ENCODE measurements at regions not wholly inside any gene's neighbourhood (a gene's known extent, or its start where the extent isn't known, plus 50 kb on each side); places are given as distances from the start of the nearest gene placed in this dataset.

DNA sequence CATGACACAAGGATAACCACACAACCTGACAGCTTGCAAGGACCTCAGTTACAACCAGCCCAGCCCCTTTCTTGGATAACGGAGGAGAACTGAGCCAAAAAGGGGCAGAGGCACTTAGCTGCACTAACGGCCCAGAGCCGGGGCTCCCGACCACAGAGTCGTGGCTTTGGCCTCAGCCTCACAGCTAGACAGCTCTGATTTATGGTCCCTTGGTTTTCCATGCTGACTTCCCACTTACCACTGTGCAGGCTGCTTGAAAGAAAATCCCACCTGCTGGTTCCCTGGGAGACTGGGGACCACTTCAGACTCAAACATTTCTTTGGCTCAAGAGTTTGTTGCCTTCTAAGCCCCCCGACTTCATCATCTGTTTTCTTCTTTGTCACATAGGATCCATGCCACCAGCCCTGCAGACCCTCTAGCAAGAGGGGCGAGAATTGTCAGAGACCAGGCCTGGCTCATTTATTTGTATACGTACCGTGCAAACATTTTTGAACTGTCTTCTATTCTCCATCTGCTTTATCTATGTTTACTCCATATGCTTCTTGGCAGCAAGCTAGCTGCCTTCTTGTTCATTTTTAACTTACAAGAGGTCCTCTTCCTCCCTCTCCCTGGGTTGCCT, 352.6 kb upstream of the MYT1L start (continued):
- TF ChIP-seq, protein P1, sequence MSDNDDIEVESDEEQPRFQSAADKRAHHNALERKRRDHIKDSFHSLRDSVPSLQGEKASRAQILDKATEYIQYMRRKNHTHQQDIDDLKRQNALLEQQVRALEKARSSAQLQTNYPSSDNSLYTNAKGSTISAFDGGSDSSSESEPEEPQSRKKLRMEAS (IDR thresholded peaks at IDR 0.05): no peak
- no peak for TF ChIP-seq EGR1 (IDR thresholded peaks at IDR 0.05; ENCODE audit: low read depth in 2 of 2)
- TF ChIP-seq RAD21 (IDR thresholded peaks at IDR 0.05): no peak
- no peak for TF ChIP-seq FOXA2 (IDR thresholded peaks at IDR 0.05)
- TF ChIP-seq, protein P2, sequence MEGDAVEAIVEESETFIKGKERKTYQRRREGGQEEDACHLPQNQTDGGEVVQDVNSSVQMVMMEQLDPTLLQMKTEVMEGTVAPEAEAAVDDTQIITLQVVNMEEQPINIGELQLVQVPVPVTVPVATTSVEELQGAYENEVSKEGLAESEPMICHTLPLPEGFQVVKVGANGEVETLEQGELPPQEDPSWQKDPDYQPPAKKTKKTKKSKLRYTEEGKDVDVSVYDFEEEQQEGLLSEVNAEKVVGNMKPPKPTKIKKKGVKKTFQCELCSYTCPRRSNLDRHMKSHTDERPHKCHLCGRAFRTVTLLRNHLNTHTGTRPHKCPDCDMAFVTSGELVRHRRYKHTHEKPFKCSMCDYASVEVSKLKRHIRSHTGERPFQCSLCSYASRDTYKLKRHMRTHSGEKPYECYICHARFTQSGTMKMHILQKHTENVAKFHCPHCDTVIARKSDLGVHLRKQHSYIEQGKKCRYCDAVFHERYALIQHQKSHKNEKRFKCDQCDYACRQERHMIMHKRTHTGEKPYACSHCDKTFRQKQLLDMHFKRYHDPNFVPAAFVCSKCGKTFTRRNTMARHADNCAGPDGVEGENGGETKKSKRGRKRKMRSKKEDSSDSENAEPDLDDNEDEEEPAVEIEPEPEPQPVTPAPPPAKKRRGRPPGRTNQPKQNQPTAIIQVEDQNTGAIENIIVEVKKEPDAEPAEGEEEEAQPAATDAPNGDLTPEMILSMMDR (IDR thresholded peaks at IDR 0.05; ENCODE audit: low read depth, low read length, missing input control): no peak
- no peak for TF ChIP-seq JUND (IDR thresholded peaks at IDR 0.05)
- no peak for TF ChIP-seq GABPA (IDR thresholded peaks at IDR 0.05 in 1 of 2, conservative IDR thresholded peaks at IDR 0.05 in 1 of 2)
- TF ChIP-seq SP1 (IDR thresholded peaks at IDR 0.05): no peak
- no peak for TF ChIP-seq RXRA (IDR thresholded peaks at IDR 0.05)

DNA sequence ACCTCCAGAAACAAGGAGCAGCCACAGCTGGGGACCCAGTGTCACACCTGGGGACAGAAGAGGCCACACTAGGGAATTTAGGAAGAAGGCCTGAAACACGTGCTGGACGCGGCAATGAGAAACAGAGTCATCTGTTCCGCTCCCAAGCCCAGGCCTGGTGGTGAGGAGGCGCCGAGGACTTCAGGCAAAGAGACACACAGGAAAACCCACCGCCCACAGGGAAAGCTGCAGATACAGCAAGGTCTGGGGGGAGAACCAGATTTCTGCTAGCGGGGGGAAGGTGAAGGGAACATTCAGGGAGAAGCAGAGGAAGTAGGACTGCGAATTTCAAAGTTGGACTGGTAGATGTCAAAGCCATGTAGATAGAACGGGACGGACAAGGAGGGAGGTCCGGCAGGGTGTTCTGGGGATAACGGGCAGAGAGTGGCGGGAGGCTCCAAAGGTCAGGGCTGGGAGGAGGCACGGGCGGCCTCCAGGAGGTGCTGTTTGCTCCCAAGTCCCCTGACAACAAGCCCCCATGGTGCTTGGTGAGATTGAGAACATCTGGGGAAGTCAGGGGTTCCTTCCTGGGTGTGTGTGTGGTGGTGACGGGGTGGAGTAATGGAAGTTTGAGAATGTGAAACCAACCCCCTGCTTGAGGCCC, 351.7 kb upstream of the MYT1L start:
- H3K27ac ChIP-seq (ENCODE audit: low read depth in 1 of 2, low read length in 2 of 2): no peak overlapping the region
- no peaks in the 10 kb centered on the region for H3K4me1 ChIP-seq (ENCODE audit: control insufficient read depth in 4 of 4, insufficient read depth in 4 of 4, low read length in 3 of 4)
- 89% methylated on average over 17 of the region's 17 CpGs for WGBS
- no peak for DNase-seq (ENCODE audit: low spot score)
- no peaks in the 10 kb centered on the region for H3K36me3 ChIP-seq (ENCODE audit: control insufficient read depth in 4 of 4, insufficient read depth in 3 of 4, low read depth in 1 of 4, low read length in 3 of 4)
- no peaks in the 10 kb centered on the region for H3K9me3 ChIP-seq (ENCODE audit: control insufficient read depth in 4 of 4, low read length in 3 of 4)
- H3K27me3 ChIP-seq (ENCODE audit: control insufficient read depth in 4 of 4, insufficient read depth in 4 of 4, low read length in 3 of 4): peaks cover 0 to 3% (median 0%) of the 10 kb centered on the region in 4 donors
- no peak overlapping the region for H3K9ac ChIP-seq (ENCODE audit: low read depth in 1 of 2, low read length in 2 of 2)
- H3K4me3 ChIP-seq (ENCODE audit: low read depth in 1 of 3, low read length in 3 of 3): no peak overlapping the region
- TF ChIP-seq JUND (IDR thresholded peaks at IDR 0.05) (no peak), GABPA (IDR thresholded peaks at IDR 0.05 in 1 of 2, conservative IDR thresholded peaks at IDR 0.05 in 1 of 2) (no peak)
- TF ChIP-seq, protein P2 (IDR thresholded peaks at IDR 0.05; ENCODE audit: low read depth, low read length, missing input control): no peak

DNA sequence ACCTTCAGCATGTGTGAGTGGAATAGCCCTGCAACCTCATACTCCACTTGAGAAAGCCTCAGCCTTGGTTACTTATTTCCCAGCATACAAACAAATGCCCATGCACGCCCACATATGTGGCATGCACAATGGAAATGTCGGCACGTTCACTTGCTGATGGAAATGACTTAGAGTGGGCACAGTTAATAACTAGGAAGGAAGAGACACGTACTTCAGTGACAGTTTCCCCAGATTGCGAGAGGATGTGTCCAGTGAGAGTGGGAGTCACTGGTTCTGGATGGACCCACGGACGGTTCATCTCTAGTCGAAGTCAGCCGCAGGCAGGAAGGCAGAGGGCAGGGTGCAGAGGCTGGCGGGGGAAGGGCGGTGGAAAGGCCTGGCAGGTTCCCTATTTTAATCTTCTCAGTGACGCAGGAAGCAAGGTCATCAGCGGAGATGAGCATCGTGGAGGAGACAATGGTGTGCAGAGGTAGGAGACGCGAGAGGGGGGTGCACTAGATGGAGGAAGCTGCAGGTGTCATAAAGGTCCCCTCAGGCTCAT, 350.7 kb upstream of the MYT1L start:
- no peak overlapping the region for H3K4me3 ChIP-seq (ENCODE audit: low read depth in 1 of 3, low read length in 3 of 3)
- no peak for DNase-seq (ENCODE audit: low spot score)
- no peak overlapping the region for H3K9ac ChIP-seq (ENCODE audit: low read depth in 1 of 2, low read length in 2 of 2)
- H3K9me3 ChIP-seq (ENCODE audit: control insufficient read depth in 4 of 4, low read length in 3 of 4): no peaks in the 10 kb centered on the region
- peak in 1 of 2 donors; percentile 14 for TF ChIP-seq HNF4A (conservative IDR thresholded peaks at IDR 0.05)
- peak; percentile 11 for TF ChIP-seq SP1 (IDR thresholded peaks at IDR 0.05)
- TF ChIP-seq HNF4G (IDR thresholded peaks at IDR 0.05): no peak
- TF ChIP-seq RAD21 (IDR thresholded peaks at IDR 0.05): no peak
- WGBS: 33% methylated on average over 16 of the region's 16 CpGs
- no peak overlapping the region for H3K27ac ChIP-seq (ENCODE audit: low read depth in 1 of 2, low read length in 2 of 2)
- H3K4me1 ChIP-seq (ENCODE audit: control insufficient read depth in 4 of 4, insufficient read depth in 4 of 4, low read length in 3 of 4): no peaks in the 10 kb centered on the region
- peaks cover 0 to 3% (median 0%) of the 10 kb centered on the region in 4 donors for H3K27me3 ChIP-seq (ENCODE audit: control insufficient read depth in 4 of 4, insufficient read depth in 4 of 4, low read length in 3 of 4)
- no peaks in the 10 kb centered on the region for H3K36me3 ChIP-seq (ENCODE audit: control insufficient read depth in 4 of 4, insufficient read depth in 3 of 4, low read depth in 1 of 4, low read length in 3 of 4)

Measured in liver (tissue), 8 donors.